Tibial artery (tissue), 4 donors: ENCODE measurements at regions not wholly inside any gene's neighbourhood (a gene's known extent, or its start where the extent isn't known, plus 50 kb on each side); places are given as distances from the start of the nearest gene placed in this dataset.
"Not testable (repeated sequence)": the region's sequence is repeated elsewhere in the genome, so short reads cannot be mapped to it uniquely, and the experiment has no call there.

ENCODE experiments used
- DNase-seq, 2 donors: peaks; one replicate each; pipeline ENCODE4 v3.0.0-alpha.2; 2019
- H3K27ac ChIP-seq, 2 donors: fragments of 200-600 bp; sonication (generic) in 1 of 2; 1 replicate in 1 of 2; 2 replicates in 1 of 2; pipeline ENCODE4 v1.5.1; 2018 to 2019; ENCODE audit warnings: mild to moderate bottlenecking in 1 of 2
- H3K27me3 ChIP-seq, 2 donors: fragments of 200-600 bp; sonication (generic) in 1 of 2; one replicate each; pipeline versions ENCODE4 v1.5.1 to v1.6.0; 2016 to 2019
- H3K36me3 ChIP-seq, 3 donors: fragments of 200-600 bp; sonication (generic) in 2 of 3; one replicate each; pipeline ENCODE4 v1.5.1; 2016 to 2019; ENCODE audit warnings: mild to moderate bottlenecking in 2 of 3
- H3K4me1 ChIP-seq, 4 donors: fragments of 200-600 bp; sonication (generic) in 2 of 4; 1 replicate in 3 of 4; 2 replicates in 1 of 4; pipeline ENCODE4 v1.5.1; 2016 to 2019
- H3K4me3 ChIP-seq, 2 donors: fragments of 200-600 bp; sonication (generic) in 1 of 2; 1 replicate in 1 of 2; 2 replicates in 1 of 2; pipeline ENCODE4 v1.5.1; 2018 to 2019; ENCODE audit warnings: mild to moderate bottlenecking in 2 of 2
- H3K9me3 ChIP-seq, 3 donors: fragments of 200-600 bp; sonication (generic) in 1 of 3; one replicate each; pipeline ENCODE4 v1.5.1; 2016 to 2019
- CTCF ChIP-seq, 2 experiments: fragments of 200-600 bp in 1 of 2; fragments of 450-650 bp in 1 of 2; IDR thresholded peaks; one replicate each; pipeline ENCODE4 v1.5.1; 2017 to 2019; ENCODE audit warnings: antibody characterized with exemption in 2 of 2, mild to moderate bottlenecking in 1 of 2, moderate library complexity in 1 of 2
- intact Hi-C: fragments of 100-400 bp; cut with DNase I; formaldehyde crosslinking; loops from one replicate; pipeline ENCODE4 v1.15.0; 2023; ENCODE audit warnings: low total_unique reads

GRCh38 chr12:125351788-125352187, 286.6 kb downstream of the AACS start:
- TF ChIP-seq CTCF (IDR thresholded peaks at IDR 0.05): no peak
- no peaks in the 10 kb centered on the region for H3K36me3 ChIP-seq
- no peak overlapping the region for H3K27ac ChIP-seq
- H3K4me3 ChIP-seq: no peak overlapping the region
- peaks cover 0 to 9% (median 0%) of the 10 kb centered on the region in 3 donors for H3K9me3 ChIP-seq
- no peaks in the 10 kb centered on the region for H3K4me1 ChIP-seq
- no peak for DNase-seq
- peaks cover 0 to 5% of the 10 kb centered on the region in 2 donors for H3K27me3 ChIP-seq
- intact Hi-C loops: no loop called here

GRCh38 chr12:125353002-125353401, 287.8 kb downstream of the AACS start:
- H3K4me3 ChIP-seq, intact Hi-C loops, H3K36me3 ChIP-seq, H3K4me1 ChIP-seq, DNase-seq, H3K9me3 ChIP-seq, H3K27ac ChIP-seq, H3K27me3 ChIP-seq: not testable (repeated sequence)

DNA sequence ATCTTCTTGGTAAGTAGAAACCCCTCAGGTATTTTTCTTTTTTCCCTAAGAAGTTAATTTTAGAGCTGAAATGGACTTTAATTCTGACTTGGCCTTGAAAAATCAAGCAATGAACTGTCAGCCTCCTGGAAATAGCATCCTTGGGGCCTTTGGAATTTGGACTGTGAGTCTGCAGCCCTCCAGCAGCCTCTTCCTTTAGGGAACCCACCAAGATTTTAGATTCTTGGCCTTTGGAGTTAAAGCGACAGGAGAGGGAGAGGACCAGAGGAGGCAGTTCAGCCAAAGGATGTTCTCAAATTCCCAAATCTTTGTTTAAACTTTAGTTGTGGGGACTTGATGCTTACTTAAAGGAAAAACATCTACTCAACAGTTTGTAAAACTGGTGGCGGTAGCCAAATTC, 288.6 kb downstream of the AACS start:
- DNase-seq: no peak
- intact Hi-C loops: no loop called here
- Histone ChIP-seq H3K9me3 (peaks cover 0 to 9% (median 3%) of the 10 kb centered on the region in 3 donors), H3K27ac (no peak overlapping the region), H3K27me3 (peaks cover 0 to 5% of the 10 kb centered on the region in 2 donors), H3K4me3 (no peak overlapping the region), H3K36me3 (no peaks in the 10 kb centered on the region), H3K4me1 (no peaks in the 10 kb centered on the region)
- no peak for TF ChIP-seq CTCF (IDR thresholded peaks at IDR 0.05)

- H3K36me3 ChIP-seq: no peaks in the 10 kb centered on the region
- TF ChIP-seq CTCF (IDR thresholded peaks at IDR 0.05): no peak
- intact Hi-C loops: no loop called here
These were observed 290.4 kb downstream of the AACS start for GRCh38 chr12:125355614-125356013.

GRCh38 chr12:125356111-125356510, 290.9 kb downstream of the AACS start:
- Histone ChIP-seq H3K27me3 (no peaks in the 10 kb centered on the region), H3K27ac (no peak overlapping the region), H3K9me3 (peaks cover 0 to 9% (median 3%) of the 10 kb centered on the region in 3 donors), H3K4me3 (no peak overlapping the region), H3K36me3 (no peaks in the 10 kb centered on the region), H3K4me1 (no peaks in the 10 kb centered on the region)
- DNase-seq: no peak
- no peak for TF ChIP-seq CTCF (IDR thresholded peaks at IDR 0.05)
- intact Hi-C loops: no loop called here

More at GRCh38 chr12:125355614-125356013, 290.4 kb downstream of the AACS start:
- Histone ChIP-seq H3K27ac (no peak overlapping the region), H3K27me3 (no peaks in the 10 kb centered on the region), H3K4me1 (no peaks in the 10 kb centered on the region), H3K4me3 (no peak overlapping the region), H3K9me3 (peaks cover 0 to 9% (median 3%) of the 10 kb centered on the region in 3 donors)
- no peak for DNase-seq

GRCh38 chr12:125357561-125357960, 292.3 kb downstream of the AACS start:
- H3K4me1 ChIP-seq: no peaks in the 10 kb centered on the region
- no peak for DNase-seq
- no peaks in the 10 kb centered on the region for H3K36me3 ChIP-seq
- H3K27me3 ChIP-seq: no peaks in the 10 kb centered on the region
- no peak overlapping the region for H3K4me3 ChIP-seq
- H3K9me3 ChIP-seq: peaks cover 0 to 3% (median 0%) of the 10 kb centered on the region in 3 donors
- H3K27ac ChIP-seq: no peak overlapping the region
- intact Hi-C loops: no loop called here
- no peak for TF ChIP-seq CTCF (IDR thresholded peaks at IDR 0.05)
